Left kidney (tissue), 1 donor: ENCODE measurements at regions not wholly inside any gene's neighbourhood (a gene's known extent, or its start where the extent isn't known, plus 50 kb on each side); places are given as distances from the start of the nearest gene placed in this dataset.

ENCODE experiments used
- DNase-seq: peaks from one replicate; pipeline ENCODE4 v3.0.0-alpha.2; 2013

- DNase-seq, result no peak
Measured at GRCh38 chr7:52980129-52980528, 55.3 kb upstream of the POM121L12 start.

- no peak for DNase-seq
Measured at GRCh38 chr7:52973126-52973525, 62.3 kb upstream of the POM121L12 start.

GRCh38 chr7:52962402-52963076, 72.9 kb upstream of the POM121L12 start:
- no peak for DNase-seq

GRCh38 chr7:52961084-52961483, 74.3 kb upstream of the POM121L12 start:
- no peak for DNase-seq

GRCh38 chr7:52959878-52960660, 75.4 kb upstream of the POM121L12 start:
- no peak for DNase-seq

GRCh38 chr7:52959336-52959735, 76.1 kb upstream of the POM121L12 start:
- DNase-seq, result no peak

- DNase-seq, result no peak
Measured at GRCh38 chr7:52958621-52959140, 76.8 kb upstream of the POM121L12 start.

- no peak for DNase-seq
Measured at GRCh38 chr7:52956379-52956915, 79.0 kb upstream of the POM121L12 start.

- no peak for DNase-seq
Measured at GRCh38 chr7:52955522-52955921, 79.9 kb upstream of the POM121L12 start.

GRCh38 chr7:52944921-52945320, 90.5 kb upstream of the POM121L12 start:
- DNase-seq, result no peak

- peak; percentile 11 for DNase-seq
Measured at GRCh38 chr7:52940481-52940880, 95.0 kb upstream of the POM121L12 start.

GRCh38 chr7:52938455-52939133, 96.8 kb upstream of the POM121L12 start:
- DNase-seq, result no peak

GRCh38 chr7:52936750-52937149, 98.7 kb upstream of the POM121L12 start:
- DNase-seq, result no peak

GRCh38 chr7:52928591-52928990, 106.8 kb upstream of the POM121L12 start:
- DNase-seq, result no peak

- no peak for DNase-seq
Measured at GRCh38 chr7:52925332-52925731, 110.1 kb upstream of the POM121L12 start.

GRCh38 chr7:52920977-52921376, 114.5 kb upstream of the POM121L12 start:
- DNase-seq, result no peak

GRCh38 chr7:52917982-52918578, 117.4 kb upstream of the POM121L12 start:
- no peak for DNase-seq

- no peak for DNase-seq
Measured at GRCh38 chr7:52911795-52912194, 123.6 kb upstream of the POM121L12 start.

GRCh38 chr7:52911326-52911725, 124.1 kb upstream of the POM121L12 start:
- DNase-seq, result no peak

- no peak for DNase-seq
Measured at GRCh38 chr7:52909935-52910334, 125.5 kb upstream of the POM121L12 start.

- no peak for DNase-seq
Measured at GRCh38 chr7:52909131-52909530, 126.3 kb upstream of the POM121L12 start.

- DNase-seq, result no peak
Measured at GRCh38 chr7:52897713-52898112, 137.7 kb upstream of the POM121L12 start.
